ENCODE measurements at regions not wholly inside any gene's neighbourhood (a gene's known extent, or its start where the extent isn't known, plus 50 kb on each side); places are given as distances from the start of the nearest gene placed in this dataset.

DNA sequence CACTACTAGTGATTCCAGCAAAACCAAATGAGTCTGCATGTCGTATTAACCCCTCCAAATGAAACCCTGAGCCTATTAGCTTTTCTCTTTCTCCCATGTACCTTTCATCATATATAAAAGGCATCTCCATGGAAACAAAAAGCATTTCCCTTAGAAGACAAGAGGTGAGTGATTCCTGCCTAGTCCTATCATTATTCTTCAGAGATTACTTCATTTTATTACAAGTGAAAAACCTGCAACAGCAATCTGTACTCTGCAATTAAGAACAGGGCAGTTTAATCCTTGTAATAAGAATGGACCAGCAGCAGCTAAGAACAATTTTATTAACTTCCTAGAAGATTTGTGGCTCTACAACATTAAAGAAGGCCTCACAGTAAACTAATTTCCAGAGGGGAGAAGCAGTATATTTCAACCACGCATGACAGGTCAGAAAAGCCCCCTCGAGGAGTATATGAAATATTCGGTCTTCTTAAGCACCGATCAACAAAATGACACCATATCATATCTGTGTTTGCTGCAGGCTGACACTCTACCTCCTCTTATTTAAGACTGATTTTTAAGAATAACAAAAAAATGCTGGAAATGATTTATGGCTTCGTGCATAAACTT is 132.3 kb upstream of the TFPI start:
- TF ChIP-seq, protein P1, sequence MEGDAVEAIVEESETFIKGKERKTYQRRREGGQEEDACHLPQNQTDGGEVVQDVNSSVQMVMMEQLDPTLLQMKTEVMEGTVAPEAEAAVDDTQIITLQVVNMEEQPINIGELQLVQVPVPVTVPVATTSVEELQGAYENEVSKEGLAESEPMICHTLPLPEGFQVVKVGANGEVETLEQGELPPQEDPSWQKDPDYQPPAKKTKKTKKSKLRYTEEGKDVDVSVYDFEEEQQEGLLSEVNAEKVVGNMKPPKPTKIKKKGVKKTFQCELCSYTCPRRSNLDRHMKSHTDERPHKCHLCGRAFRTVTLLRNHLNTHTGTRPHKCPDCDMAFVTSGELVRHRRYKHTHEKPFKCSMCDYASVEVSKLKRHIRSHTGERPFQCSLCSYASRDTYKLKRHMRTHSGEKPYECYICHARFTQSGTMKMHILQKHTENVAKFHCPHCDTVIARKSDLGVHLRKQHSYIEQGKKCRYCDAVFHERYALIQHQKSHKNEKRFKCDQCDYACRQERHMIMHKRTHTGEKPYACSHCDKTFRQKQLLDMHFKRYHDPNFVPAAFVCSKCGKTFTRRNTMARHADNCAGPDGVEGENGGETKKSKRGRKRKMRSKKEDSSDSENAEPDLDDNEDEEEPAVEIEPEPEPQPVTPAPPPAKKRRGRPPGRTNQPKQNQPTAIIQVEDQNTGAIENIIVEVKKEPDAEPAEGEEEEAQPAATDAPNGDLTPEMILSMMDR (IDR thresholded peaks at IDR 0.05) = no peak
- no peak for TF ChIP-seq POLR2A (IDR thresholded peaks at IDR 0.05)

Measured in body of pancreas (tissue), 4 donors.